PC-3 (cell line): ENCODE measurements at regions not wholly inside any gene's neighbourhood (a gene's known extent, or its start where the extent isn't known, plus 50 kb on each side); places are given as distances from the start of the nearest gene placed in this dataset.

Experiments used
- CTCF ChIP-seq: fragments of 300-600 bp; sonication (generic); conservative IDR thresholded peaks from 2 replicates; pipeline ENCODE4 v1.5.1; 2017; ENCODE audit warnings: antibody characterized with exemption, low read depth, mild to moderate bottlenecking, low read length
- EZH2 ChIP-seq: fragments of 300-600 bp; sonication (generic); IDR thresholded peaks from one replicate; pipeline ENCODE4 v1.6.1; 2017; ENCODE audit warnings: antibody characterized with exemption, mild to moderate bottlenecking, low read length; ENCODE audit not compliant: unreplicated experiment

GRCh38 chr18:44630118-44630517, 50.6 kb upstream of the SETBP1 start:
- TF ChIP-seq CTCF (no peak), EZH2 (no peak)
